Breast epithelium (tissue), 3 donors: ENCODE measurements at regions not wholly inside any gene's neighbourhood (a gene's known extent, or its start where the extent isn't known, plus 50 kb on each side); places are given as distances from the start of the nearest gene placed in this dataset.

ENCODE experiments used
- CTCF ChIP-seq, 3 donors: fragments of 450-650 bp; IDR thresholded peaks; one replicate each; pipeline ENCODE4 v1.5.1; 2016 to 2017; ENCODE audit warnings: antibody characterized with exemption in 3 of 3, mild to moderate bottlenecking in 3 of 3, moderate library complexity in 3 of 3
- POLR2A ChIP-seq: fragments of 450-650 bp; IDR thresholded peaks from one replicate; pipeline ENCODE4 v1.6.1; 2016; ENCODE audit warnings: antibody characterized with exemption, mild to moderate bottlenecking, moderate library complexity
- POLR2AphosphoS5 ChIP-seq, 3 donors: sonication (generic); formaldehyde crosslinking; IDR thresholded peaks; one replicate each; pipeline ENCODE4 v1.6.1; 2017; ENCODE audit warnings: antibody characterized with exemption in 3 of 3

- TF ChIP-seq POLR2A, result no peak
- TF ChIP-seq POLR2AphosphoS5 (IDR thresholded peaks at IDR 0.05), result no peak
- TF ChIP-seq CTCF (IDR thresholded peaks at IDR 0.05), result no peak
Observed at GRCh38 chr13:50452028-50452427, 391.5 kb downstream of the DLEU7 start.
